Activated CD8-positive, alpha-beta T cell treated with anti-CD3 and anti-CD28 coated beads for 36 hours (primary cell): ENCODE measurements at regions not wholly inside any gene's neighbourhood (a gene's known extent, or its start where the extent isn't known, plus 50 kb on each side); places are given as distances from the start of the nearest gene placed in this dataset.
"Not testable (repeated sequence)": the region's sequence is repeated elsewhere in the genome, so short reads cannot be mapped to it uniquely, and the experiment has no call there.

Experiments used
- ATAC-seq: fragments of 200-7000 bp; cut with Tn5 transposase; one replicate; pipeline ENCODE4 v1.10.0; 2021; ENCODE audit warnings: mild to moderate bottlenecking, moderate library complexity
- CTCF ChIA-PET: fragments of 350-600 bp; sonication (Branson Sonifier 250); formaldehyde crosslinking; loops from one replicate; lab custom pipeline; 2021; ENCODE audit warnings: antibody characterized with exemption; lab: Charles Lee
- POLR2A ChIA-PET: fragments of 350-600 bp; sonication (Branson Sonifier 250); formaldehyde crosslinking; loops from one replicate; lab custom pipeline; 2021; ENCODE audit warnings: antibody characterized with exemption; lab: Charles Lee
- DNase-seq: peaks from one replicate; pipeline ENCODE4 v3.0.0-alpha.2; 2020
- H3K27ac Mint-ChIP-seq: one replicate; pipeline ENCODE4 v1.8.0; 2021; ENCODE audit warnings: mild to moderate bottlenecking, mixed read lengths
- H3K27me3 Mint-ChIP-seq: one replicate; pipeline ENCODE4 v1.8.0; 2021; ENCODE audit warnings: mixed read lengths
- H3K36me3 Mint-ChIP-seq: one replicate; pipeline ENCODE4 v1.8.0; 2021; ENCODE audit warnings: low read depth, mixed read lengths
- H3K4me1 Mint-ChIP-seq: one replicate; pipeline ENCODE4 v1.8.0; 2021; ENCODE audit warnings: low read depth, mixed read lengths
- H3K4me3 Mint-ChIP-seq: one replicate; pipeline ENCODE4 v1.8.0; 2021; ENCODE audit warnings: mild to moderate bottlenecking, moderate library complexity, mixed read lengths
- H3K9me3 Mint-ChIP-seq: one replicate; pipeline ENCODE4 v1.8.0; 2021; ENCODE audit warnings: mixed read lengths
- CTCF ChIP-seq: fragments of 200-600 bp; IDR thresholded peaks from one replicate; pipeline ENCODE4 v1.8.0; 2022; ENCODE audit warnings: antibody characterized with exemption, mild to moderate bottlenecking
- intact Hi-C: fragments of 100-400 bp; cut with micrococcal nuclease; formaldehyde crosslinking; loops from one replicate; pipeline ENCODE4 v1.10.0; 2022

DNA sequence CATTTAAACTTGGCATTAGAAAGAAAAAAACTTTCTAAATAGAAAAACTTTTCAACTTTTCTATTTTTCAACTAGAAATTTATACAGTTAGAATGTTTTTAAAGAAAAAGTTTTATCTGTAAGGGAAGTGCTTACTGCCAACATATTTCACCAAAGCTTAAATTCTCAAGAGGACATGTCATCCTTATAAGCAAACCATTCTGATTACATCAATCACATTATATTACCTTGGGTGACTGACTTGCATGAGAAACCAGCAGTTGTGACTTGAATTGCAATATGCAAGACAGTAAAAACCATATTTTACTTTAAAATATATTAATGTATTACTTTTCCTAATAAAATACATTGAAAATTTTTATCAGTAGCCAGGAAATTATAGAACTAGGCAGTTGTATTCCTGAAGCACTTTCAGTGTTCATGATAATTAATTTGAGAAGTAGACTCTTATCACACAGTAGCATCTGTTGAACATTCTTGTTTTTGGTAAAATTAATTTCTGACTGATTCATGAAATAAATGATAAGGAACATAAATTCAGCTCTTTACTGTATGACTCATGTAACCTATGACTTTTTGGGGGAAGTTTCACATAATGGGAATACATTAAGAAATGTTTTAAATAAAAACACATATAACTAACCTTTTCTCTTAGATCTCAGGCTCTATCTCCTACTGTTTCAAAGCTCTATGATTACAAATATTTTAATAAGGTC, 345.0 kb upstream of the CCDC179 start:
- no peak for TF ChIP-seq CTCF
- ATAC-seq: no peak
- Mint-ChIP-seq H3K4me3 (no peak overlapping the region), H3K36me3 (no peaks in the 10 kb centered on the region), H3K4me1 (no peaks in the 10 kb centered on the region), H3K27ac (no peak overlapping the region), H3K27me3 (no peaks in the 10 kb centered on the region), H3K9me3 (peaks cover 7% of the 10 kb centered on the region)
- intact Hi-C loops: no loop called here
- no peak for DNase-seq
- ChIA-PET POLR2A (no interaction called here), CTCF (no interaction called here)

- ATAC-seq: no peak
- CTCF ChIA-PET: no interaction called here
- no peaks in the 10 kb centered on the region for H3K4me1 Mint-ChIP-seq
Measured at GRCh38 chr11:23206741-23207336, 346.6 kb upstream of the CCDC179 start.

GRCh38 chr11:23211221-23211620, 350.9 kb upstream of the CCDC179 start:
- ChIA-PET CTCF (no interaction called here), POLR2A (no interaction called here)
- intact Hi-C loops: no loop called here
- Mint-ChIP-seq H3K27me3 (no peaks in the 10 kb centered on the region), H3K36me3 (no peaks in the 10 kb centered on the region), H3K4me3 (no peak overlapping the region), H3K4me1 (no peaks in the 10 kb centered on the region), H3K27ac (no peak overlapping the region), H3K9me3 (peaks cover 4% of the 10 kb centered on the region)
- no peak for DNase-seq
- TF ChIP-seq CTCF: no peak
- ATAC-seq: no peak

More at GRCh38 chr11:23206741-23207336, 346.6 kb upstream of the CCDC179 start:
- Mint-ChIP-seq H3K9me3 (peaks cover 6% of the 10 kb centered on the region), H3K4me3 (no peak overlapping the region), H3K27me3 (no peaks in the 10 kb centered on the region), H3K27ac (no peak overlapping the region), H3K36me3 (no peaks in the 10 kb centered on the region)
- intact Hi-C loops: no loop called here
- POLR2A ChIA-PET: interaction anchor here (0.6 kb wide), 1 partner anchor 273 kb away, joined by 3 read pairs; no protein-coding TSS in a partner anchor
- no peak for TF ChIP-seq CTCF
- no peak for DNase-seq

DNA sequence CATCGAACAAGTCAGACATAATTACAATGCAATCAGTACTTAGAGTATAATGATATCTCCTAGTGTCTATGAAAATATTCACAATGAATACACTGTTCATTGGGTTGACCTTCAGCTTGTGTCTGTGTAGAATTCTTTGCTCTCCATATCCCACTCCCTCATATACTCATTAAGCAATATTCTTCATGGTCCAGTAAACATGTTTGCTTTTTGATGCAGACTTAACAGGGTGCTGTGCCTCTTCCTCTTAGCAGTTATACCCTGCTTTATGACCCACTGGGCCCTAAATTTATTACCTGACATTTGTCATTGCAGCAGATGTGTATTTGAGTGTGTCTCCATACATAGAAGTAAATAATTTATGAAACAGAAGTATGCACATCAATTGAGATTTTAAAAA, 352.5 kb upstream of the CCDC179 start:
- Mint-ChIP-seq H3K27ac (no peak overlapping the region), H3K4me3 (no peak overlapping the region), H3K27me3 (no peaks in the 10 kb centered on the region), H3K9me3 (peaks cover 6% of the 10 kb centered on the region), H3K4me1 (no peaks in the 10 kb centered on the region), H3K36me3 (no peaks in the 10 kb centered on the region)
- ChIA-PET POLR2A (no interaction called here), CTCF (no interaction called here)
- TF ChIP-seq CTCF: no peak
- intact Hi-C loops: no loop called here
- ATAC-seq: no peak
- DNase-seq: no peak

DNA sequence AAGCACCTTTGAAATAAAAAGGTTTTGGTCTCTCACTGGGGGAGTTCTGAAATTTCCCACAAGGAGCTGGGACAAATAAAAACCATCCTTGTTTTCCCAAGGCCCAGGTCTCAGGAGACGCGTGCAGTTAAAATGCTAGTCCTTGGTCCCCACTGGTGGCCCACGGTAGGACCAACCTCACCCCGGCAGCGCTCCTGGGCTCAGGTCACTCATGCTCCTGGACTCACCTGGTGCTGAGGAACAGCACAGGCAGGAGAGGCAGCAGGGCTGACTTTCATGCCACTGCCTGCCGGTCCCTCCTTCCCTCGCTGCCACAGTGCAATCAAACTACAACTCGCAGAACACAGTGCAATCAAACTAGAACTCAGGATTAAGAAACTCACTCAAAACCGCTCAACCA, 356.8 kb upstream of the CCDC179 start:
- ATAC-seq (no peak), DNase-seq (no peak)
- Mint-ChIP-seq H3K27ac (no peak overlapping the region), H3K9me3 (peaks cover 12% of the 10 kb centered on the region), H3K4me1 (no peaks in the 10 kb centered on the region), H3K4me3 (no peak overlapping the region), H3K27me3 (no peaks in the 10 kb centered on the region), H3K36me3 (no peaks in the 10 kb centered on the region)
- TF ChIP-seq CTCF: no peak
- CTCF ChIA-PET: no interaction called here
- intact Hi-C loops: no loop called here
- POLR2A ChIA-PET: no interaction called here

DNA sequence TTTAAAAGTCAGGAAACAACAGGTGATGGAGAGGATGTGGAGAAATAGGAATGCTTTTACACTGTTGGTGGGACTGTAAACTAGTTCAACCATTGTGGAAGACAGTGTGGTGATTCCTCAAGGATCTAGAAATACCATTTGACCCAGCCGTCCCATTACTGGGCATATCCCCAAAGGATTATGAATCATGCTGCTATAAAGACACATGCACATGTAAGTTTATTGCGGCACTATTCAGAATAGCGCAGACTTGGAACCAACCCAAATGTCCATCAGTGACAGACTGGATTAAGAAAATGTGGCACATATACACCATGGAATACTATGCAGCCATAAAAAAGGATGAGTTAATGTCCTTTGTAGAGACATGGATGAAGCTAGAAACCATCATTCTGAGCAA, 359.8 kb upstream of the CCDC179 start:
- CTCF ChIA-PET, H3K4me3 Mint-ChIP-seq, intact Hi-C loops, POLR2A ChIA-PET, H3K4me1 Mint-ChIP-seq, H3K36me3 Mint-ChIP-seq, ATAC-seq, H3K27me3 Mint-ChIP-seq, H3K27ac Mint-ChIP-seq, DNase-seq: not testable (repeated sequence)
- H3K9me3 Mint-ChIP-seq: peaks cover 16% of the 10 kb centered on the region
